ENCODE measurements at regions not wholly inside any gene's neighbourhood (a gene's known extent, or its start where the extent isn't known, plus 50 kb on each side); places are given as distances from the start of the nearest gene placed in this dataset.

GRCh38 chr4:137621056-137621455 lies 88.8 kb upstream of the PCDH18 start:
- H3K9me3 ChIP-seq (ENCODE audit: control insufficient read depth in 4 of 4, low read length in 3 of 4): no peaks in the 10 kb centered on the region
- H3K9ac ChIP-seq (ENCODE audit: low read depth in 1 of 2, low read length in 2 of 2): no peak overlapping the region
- no peaks in the 10 kb centered on the region for H3K4me1 ChIP-seq (ENCODE audit: control insufficient read depth in 4 of 4, insufficient read depth in 4 of 4, low read length in 3 of 4)
- no peak overlapping the region for H3K4me3 ChIP-seq (ENCODE audit: low read depth in 1 of 3, low read length in 3 of 3)
- H3K27me3 ChIP-seq (ENCODE audit: control insufficient read depth in 4 of 4, insufficient read depth in 4 of 4, low read length in 3 of 4): peaks cover 0 to 4% (median 0%) of the 10 kb centered on the region in 4 donors
- no peaks in the 10 kb centered on the region for H3K36me3 ChIP-seq (ENCODE audit: control insufficient read depth in 4 of 4, insufficient read depth in 3 of 4, low read depth in 1 of 4, low read length in 3 of 4)
- H3K27ac ChIP-seq (ENCODE audit: low read depth in 1 of 2, low read length in 2 of 2): no peak overlapping the region
- 75% methylated on average over 5 of the region's 5 CpGs for WGBS
- no peak for DNase-seq (ENCODE audit: low spot score)
- TF ChIP-seq NR2F2 (IDR thresholded peaks at IDR 0.05): no peak
- no peak for TF ChIP-seq ZBTB33 (IDR thresholded peaks at IDR 0.05)
- TF ChIP-seq HNF4A (conservative IDR thresholded peaks at IDR 0.05): no peak
- TF ChIP-seq YY1 (IDR thresholded peaks at IDR 0.05): no peak

DNA sequence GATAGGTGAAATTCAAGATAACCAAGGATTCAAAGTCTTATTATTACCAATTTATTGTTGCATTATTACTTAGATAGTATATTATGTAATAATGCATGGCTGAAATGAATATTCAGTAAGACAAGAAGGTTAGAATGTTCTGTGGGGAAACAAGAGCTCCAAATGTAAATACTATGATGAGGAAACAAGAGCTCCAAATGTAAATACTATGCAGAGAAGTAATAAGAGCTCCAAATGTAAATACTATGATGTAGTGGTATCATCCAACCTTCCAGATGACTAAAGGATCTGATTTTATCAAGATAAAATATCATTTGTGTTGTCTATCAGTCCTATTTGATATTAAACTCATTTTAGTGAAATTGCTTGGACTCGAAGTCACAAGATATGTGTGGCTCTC lies 82.2 kb upstream of the PCDH18 start:
- TF ChIP-seq, protein P1, sequence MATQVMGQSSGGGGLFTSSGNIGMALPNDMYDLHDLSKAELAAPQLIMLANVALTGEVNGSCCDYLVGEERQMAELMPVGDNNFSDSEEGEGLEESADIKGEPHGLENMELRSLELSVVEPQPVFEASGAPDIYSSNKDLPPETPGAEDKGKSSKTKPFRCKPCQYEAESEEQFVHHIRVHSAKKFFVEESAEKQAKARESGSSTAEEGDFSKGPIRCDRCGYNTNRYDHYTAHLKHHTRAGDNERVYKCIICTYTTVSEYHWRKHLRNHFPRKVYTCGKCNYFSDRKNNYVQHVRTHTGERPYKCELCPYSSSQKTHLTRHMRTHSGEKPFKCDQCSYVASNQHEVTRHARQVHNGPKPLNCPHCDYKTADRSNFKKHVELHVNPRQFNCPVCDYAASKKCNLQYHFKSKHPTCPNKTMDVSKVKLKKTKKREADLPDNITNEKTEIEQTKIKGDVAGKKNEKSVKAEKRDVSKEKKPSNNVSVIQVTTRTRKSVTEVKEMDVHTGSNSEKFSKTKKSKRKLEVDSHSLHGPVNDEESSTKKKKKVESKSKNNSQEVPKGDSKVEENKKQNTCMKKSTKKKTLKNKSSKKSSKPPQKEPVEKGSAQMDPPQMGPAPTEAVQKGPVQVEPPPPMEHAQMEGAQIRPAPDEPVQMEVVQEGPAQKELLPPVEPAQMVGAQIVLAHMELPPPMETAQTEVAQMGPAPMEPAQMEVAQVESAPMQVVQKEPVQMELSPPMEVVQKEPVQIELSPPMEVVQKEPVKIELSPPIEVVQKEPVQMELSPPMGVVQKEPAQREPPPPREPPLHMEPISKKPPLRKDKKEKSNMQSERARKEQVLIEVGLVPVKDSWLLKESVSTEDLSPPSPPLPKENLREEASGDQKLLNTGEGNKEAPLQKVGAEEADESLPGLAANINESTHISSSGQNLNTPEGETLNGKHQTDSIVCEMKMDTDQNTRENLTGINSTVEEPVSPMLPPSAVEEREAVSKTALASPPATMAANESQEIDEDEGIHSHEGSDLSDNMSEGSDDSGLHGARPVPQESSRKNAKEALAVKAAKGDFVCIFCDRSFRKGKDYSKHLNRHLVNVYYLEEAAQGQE (IDR thresholded peaks at IDR 0.05): no peak
- TF ChIP-seq HNF4G (IDR thresholded peaks at IDR 0.05) (no peak), NR2F2 (IDR thresholded peaks at IDR 0.05) (no peak), EGR1 (IDR thresholded peaks at IDR 0.05; ENCODE audit: low read depth in 2 of 2) (no peak), RXRA (IDR thresholded peaks at IDR 0.05) (no peak), GABPA (IDR thresholded peaks at IDR 0.05 in 1 of 2, conservative IDR thresholded peaks at IDR 0.05 in 1 of 2) (no peak), JUND (IDR thresholded peaks at IDR 0.05) (no peak), FOXA2 (IDR thresholded peaks at IDR 0.05) (no peak), FOXA1 (IDR thresholded peaks at IDR 0.05) (no peak)
- TF ChIP-seq, protein P2, sequence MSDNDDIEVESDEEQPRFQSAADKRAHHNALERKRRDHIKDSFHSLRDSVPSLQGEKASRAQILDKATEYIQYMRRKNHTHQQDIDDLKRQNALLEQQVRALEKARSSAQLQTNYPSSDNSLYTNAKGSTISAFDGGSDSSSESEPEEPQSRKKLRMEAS (IDR thresholded peaks at IDR 0.05): no peak
- no peak overlapping the region for H3K9ac ChIP-seq (ENCODE audit: low read depth in 1 of 2, low read length in 2 of 2)
- H3K4me3 ChIP-seq (ENCODE audit: low read depth in 1 of 3, low read length in 3 of 3): no peak overlapping the region
- no peaks in the 10 kb centered on the region for H3K9me3 ChIP-seq (ENCODE audit: control insufficient read depth in 4 of 4, low read length in 3 of 4)
- no peaks in the 10 kb centered on the region for H3K36me3 ChIP-seq (ENCODE audit: control insufficient read depth in 4 of 4, insufficient read depth in 3 of 4, low read depth in 1 of 4, low read length in 3 of 4)
- WGBS: 81% methylated on average over 1 of the region's 1 CpG
- H3K27ac ChIP-seq (ENCODE audit: low read depth in 1 of 2, low read length in 2 of 2): no peak overlapping the region
- H3K4me1 ChIP-seq (ENCODE audit: control insufficient read depth in 4 of 4, insufficient read depth in 4 of 4, low read length in 3 of 4): no peaks in the 10 kb centered on the region
- peaks cover 0 to 4% (median 0%) of the 10 kb centered on the region in 4 donors for H3K27me3 ChIP-seq (ENCODE audit: control insufficient read depth in 4 of 4, insufficient read depth in 4 of 4, low read length in 3 of 4)
- no peak for DNase-seq (ENCODE audit: low spot score)

All from liver (tissue), 7 donors.